Mucosa of descending colon (tissue), 3 donors: ENCODE measurements at regions not wholly inside any gene's neighbourhood (a gene's known extent, or its start where the extent isn't known, plus 50 kb on each side); places are given as distances from the start of the nearest gene placed in this dataset.

Source experiments
- ATAC-seq: fragments of 200-7000 bp; cut with Tn5 transposase; one replicate; pipeline ENCODE4 v1.9.1; 2020; ENCODE audit warnings: mild to moderate bottlenecking, moderate library complexity
- DNase-seq, 3 donors: peaks; one replicate each; pipeline ENCODE4 v3.0.0-alpha.2; 2020
- H3K36me3 ChIP-seq: fragments of 200-600 bp; one replicate; pipeline ENCODE4 v1.8.0; 2021; ENCODE audit warnings: low read depth, mild to moderate bottlenecking
- H3K4me1 ChIP-seq: fragments of 200-600 bp; one replicate; pipeline ENCODE4 v1.8.0; 2021; ENCODE audit warnings: low read depth, mild to moderate bottlenecking
- H3K4me3 ChIP-seq: fragments of 200-600 bp; one replicate; pipeline ENCODE4 v1.8.0; 2021; ENCODE audit warnings: mild to moderate bottlenecking
- H3K9me3 ChIP-seq: fragments of 200-600 bp; one replicate; pipeline ENCODE4 v1.8.0; 2021; ENCODE audit warnings: mild to moderate bottlenecking
- intact Hi-C, 2 donors: fragments of 100-400 bp; cut with DNase I in 1 of 2; cut with micrococcal nuclease in 1 of 2; formaldehyde crosslinking; loops; one replicate each; pipeline versions ENCODE4 v1.11.0 to v1.11.1; 2022; cut with DNase I, micrococcal nuclease
- TF ChIP-seq, protein P1 (sequence below): fragments of 200-600 bp; IDR thresholded peaks from one replicate; pipeline ENCODE4 v1.8.0; 2022; ENCODE audit warnings: antibody characterized with exemption, mild to moderate bottlenecking
- donor health status: DM: no; HTN: no; CAD: no; lungs with moderate emphysema.
- donor health status: DM: no; HTN: no; CAD: no.
- donor health status: DM: no; HTN: yes; CAD: no.

DNA sequence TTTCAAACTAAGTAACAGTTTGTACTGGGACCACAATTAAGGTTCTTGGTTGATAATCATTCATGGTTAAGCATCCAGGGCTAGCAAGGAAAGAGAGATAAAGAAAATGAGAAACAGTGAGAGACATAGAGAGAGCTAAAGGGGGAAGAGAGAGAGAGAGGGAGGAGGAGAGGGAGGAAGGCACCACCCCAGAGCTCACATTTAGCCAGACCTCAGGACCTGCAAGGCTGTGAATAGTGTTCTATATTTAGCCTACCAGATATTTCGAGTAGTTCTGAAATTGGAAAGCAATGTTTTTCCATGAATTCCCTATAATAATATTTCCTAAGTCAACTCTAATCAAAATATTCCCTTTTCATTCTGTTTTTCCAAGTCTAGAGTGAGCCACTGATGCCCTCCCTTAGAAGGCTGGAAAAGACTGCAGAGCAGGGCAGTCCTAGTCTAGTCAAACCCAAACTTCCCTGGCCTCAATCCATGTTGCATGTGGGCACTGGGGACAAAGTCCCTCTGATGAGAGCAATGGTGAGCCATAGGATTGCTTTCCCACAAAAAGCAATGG is 119.4 kb upstream of the INHBA start:
- no peak for DNase-seq

DNA sequence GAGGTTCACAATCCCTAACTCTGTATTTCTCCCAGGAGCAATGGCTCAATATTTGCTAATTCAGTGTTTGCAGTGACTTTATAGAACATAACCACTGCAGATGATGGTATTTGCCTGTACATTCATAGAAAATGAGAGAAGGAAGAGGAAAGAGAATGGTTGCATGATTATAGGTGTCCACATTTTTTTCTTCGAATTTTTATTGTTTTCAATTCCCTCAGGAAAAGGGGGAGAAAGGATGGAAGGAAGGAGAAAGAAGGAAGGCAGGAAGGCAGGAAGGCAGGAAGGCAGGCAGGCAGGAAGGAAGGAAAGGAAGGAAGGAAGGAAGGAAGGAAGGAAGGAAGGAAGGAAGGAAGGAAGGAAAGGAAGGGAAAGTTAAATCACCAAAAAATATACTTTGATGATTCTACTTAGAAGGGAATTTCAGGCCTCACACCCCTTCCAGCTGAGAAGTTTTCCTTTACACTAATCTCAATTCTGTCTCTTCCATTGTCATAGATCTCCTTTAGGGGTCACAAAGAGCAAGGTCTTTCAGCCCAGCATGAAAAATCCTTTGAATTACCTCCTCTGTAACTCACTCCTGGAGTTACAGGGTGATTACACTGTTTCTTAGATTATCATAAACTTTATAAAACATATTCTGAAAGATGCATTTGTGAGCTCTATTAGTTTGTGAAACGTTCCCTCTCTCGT is 118.8 kb upstream of the INHBA start:
- Histone ChIP-seq H3K4me3 (no peak overlapping the region), H3K36me3 (no peaks in the 10 kb centered on the region), H3K9me3 (no peaks in the 10 kb centered on the region), H3K4me1 (no peaks in the 10 kb centered on the region)
- ATAC-seq (no peak), DNase-seq (no peak)
- TF ChIP-seq, protein P1, sequence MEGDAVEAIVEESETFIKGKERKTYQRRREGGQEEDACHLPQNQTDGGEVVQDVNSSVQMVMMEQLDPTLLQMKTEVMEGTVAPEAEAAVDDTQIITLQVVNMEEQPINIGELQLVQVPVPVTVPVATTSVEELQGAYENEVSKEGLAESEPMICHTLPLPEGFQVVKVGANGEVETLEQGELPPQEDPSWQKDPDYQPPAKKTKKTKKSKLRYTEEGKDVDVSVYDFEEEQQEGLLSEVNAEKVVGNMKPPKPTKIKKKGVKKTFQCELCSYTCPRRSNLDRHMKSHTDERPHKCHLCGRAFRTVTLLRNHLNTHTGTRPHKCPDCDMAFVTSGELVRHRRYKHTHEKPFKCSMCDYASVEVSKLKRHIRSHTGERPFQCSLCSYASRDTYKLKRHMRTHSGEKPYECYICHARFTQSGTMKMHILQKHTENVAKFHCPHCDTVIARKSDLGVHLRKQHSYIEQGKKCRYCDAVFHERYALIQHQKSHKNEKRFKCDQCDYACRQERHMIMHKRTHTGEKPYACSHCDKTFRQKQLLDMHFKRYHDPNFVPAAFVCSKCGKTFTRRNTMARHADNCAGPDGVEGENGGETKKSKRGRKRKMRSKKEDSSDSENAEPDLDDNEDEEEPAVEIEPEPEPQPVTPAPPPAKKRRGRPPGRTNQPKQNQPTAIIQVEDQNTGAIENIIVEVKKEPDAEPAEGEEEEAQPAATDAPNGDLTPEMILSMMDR, result no peak
- intact Hi-C loops, result no loop called here

More for the DNA sequence above, 119.4 kb upstream of the INHBA start:
- ATAC-seq, result no peak
- Histone ChIP-seq H3K36me3 (no peaks in the 10 kb centered on the region), H3K9me3 (no peaks in the 10 kb centered on the region), H3K4me1 (no peaks in the 10 kb centered on the region), H3K4me3 (no peak overlapping the region)
- TF ChIP-seq, protein P1, result no peak
- intact Hi-C loops, result no loop called here

DNA sequence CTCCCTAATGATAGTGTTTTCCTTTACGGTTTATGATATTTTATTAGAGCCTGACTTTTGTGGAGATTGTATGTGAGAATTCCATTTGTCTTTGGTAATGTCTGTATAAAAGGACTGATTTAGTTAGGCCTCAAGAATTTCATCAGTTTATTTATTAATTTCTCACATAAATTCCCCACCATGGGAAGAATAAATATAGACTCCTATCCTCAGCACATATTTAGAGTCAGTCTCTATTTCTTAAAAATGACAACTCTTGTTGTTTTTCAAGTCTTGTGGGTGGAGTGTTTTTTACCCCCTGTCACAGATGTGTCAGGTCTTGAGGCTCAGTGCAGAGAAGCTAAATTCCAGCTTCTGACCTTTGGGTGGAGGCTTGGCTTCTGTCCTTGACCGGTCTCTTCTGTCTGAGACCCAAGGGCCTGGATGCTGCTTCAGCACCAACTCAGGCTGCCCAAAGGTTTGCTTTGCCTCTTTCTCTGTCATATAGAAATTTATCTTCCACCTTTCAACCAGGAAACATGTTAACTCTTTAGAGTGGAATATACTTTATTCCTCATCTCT is 117.3 kb upstream of the INHBA start:
- ATAC-seq (no peak), DNase-seq (no peak)
- Histone ChIP-seq H3K36me3 (no peaks in the 10 kb centered on the region), H3K9me3 (no peaks in the 10 kb centered on the region), H3K4me3 (no peak overlapping the region), H3K4me1 (no peaks in the 10 kb centered on the region)
- TF ChIP-seq, protein P1, result no peak
- intact Hi-C loops, result no loop called here

DNA sequence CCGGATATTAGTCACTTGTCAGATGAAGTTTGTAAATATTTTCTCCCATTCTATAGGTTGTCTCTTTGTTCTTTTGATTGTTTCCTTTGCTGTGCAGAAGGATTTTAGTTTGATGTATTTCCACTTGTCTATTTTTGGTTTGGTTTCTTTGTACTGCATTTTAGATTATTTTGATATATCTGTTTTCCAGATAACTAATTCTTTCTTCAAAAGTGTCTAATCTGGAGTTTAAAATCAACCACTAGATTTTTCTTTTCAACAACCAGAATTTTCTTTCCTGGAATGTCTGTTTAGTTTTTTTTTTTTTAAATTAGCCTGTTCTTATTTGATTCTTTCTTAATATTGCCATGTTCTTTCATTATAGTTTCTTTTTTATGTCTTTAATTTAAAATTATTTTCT is 116.8 kb upstream of the INHBA start:
- Histone ChIP-seq H3K36me3 (no peaks in the 10 kb centered on the region), H3K9me3 (no peaks in the 10 kb centered on the region), H3K4me1 (no peaks in the 10 kb centered on the region), H3K4me3 (no peak overlapping the region)
- DNase-seq, result no peak
- intact Hi-C loops, result no loop called here
- TF ChIP-seq, protein P1, result no peak
- ATAC-seq, result no peak

DNA sequence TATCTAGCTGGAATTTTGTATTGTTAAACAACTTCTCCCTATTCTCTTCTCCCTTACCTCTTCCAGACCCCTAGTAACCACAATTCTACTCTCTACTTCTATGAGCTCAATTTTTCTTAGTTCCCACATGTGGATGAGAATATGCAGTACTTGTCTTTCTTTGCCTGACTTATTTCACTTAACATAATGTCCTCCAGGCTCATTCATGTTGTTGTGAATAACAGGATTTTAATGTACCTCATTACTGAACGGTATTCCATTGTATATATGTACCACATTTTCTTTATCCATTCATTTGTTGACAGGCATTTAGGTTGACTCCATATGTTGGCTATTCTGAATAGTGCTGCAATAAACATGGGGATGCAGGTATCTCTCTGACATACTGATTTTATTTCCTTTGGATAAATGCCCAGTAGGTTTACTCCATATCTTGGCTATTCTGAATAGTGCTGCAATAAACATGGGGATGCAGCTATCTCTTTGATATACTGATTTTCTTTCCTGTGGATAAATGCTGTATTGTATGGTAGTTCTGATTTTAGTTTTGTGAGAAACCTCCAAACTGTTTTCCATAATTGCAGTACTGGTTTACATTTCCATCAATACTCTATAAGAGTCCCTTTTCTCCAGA is 116.0 kb upstream of the INHBA start:
- TF ChIP-seq, protein P1, result no peak
- H3K4me3 ChIP-seq, result no peak overlapping the region
- no peaks in the 10 kb centered on the region for H3K4me1 ChIP-seq
- no peaks in the 10 kb centered on the region for H3K9me3 ChIP-seq
- DNase-seq (no peak), ATAC-seq (no peak)
- no peaks in the 10 kb centered on the region for H3K36me3 ChIP-seq
- intact Hi-C loops, result no loop called here
